Endothelial cell of umbilical vein (primary cell): ENCODE measurements at regions not wholly inside any gene's neighbourhood (a gene's known extent, or its start where the extent isn't known, plus 50 kb on each side); places are given as distances from the start of the nearest gene placed in this dataset.

Source experiments
- BruUV-seq: library from RNA; stranded (reverse); fragments of 400-500 nt; replicated peaks from 2 replicates; lab custom pipeline; 2021; lab: Mats Ljungman, UMichigan
- CTCF ChIA-PET: fragments of 300-600, 350-600 bp; sonication (Branson Sonifier 250); formaldehyde crosslinking; loops from one replicate; lab custom pipeline; 2021; ENCODE audit warnings: antibody characterized with exemption, inconsistent platforms; lab: Charles Lee
- POLR2A ChIA-PET: fragments of 300-600, 350-600 bp; sonication (Branson Sonifier 250); formaldehyde crosslinking; loops from one replicate; lab custom pipeline; 2021; ENCODE audit warnings: antibody characterized with exemption, inconsistent platforms; lab: Charles Lee
- DNase-seq: peaks from one replicate; pipeline ENCODE4 v3.0.0-alpha.2; 2011; ENCODE audit warnings: low read depth, low spot score
- FAIRE-seq: peaks from 2 replicates; lab custom pipeline; 2011; peaks lifted over from hg19 to GRCh38; lab: Jason Lieb, UNC
- H2AFZ ChIP-seq: 2 replicates; pipeline ENCODE4 v1.6.0; 2012; ENCODE audit warnings: low read depth, low read length, control low read depth, inconsistent platforms
- H3K27ac ChIP-seq: 2 replicates; pipeline ENCODE4 v1.5.1; 2011; ENCODE audit warnings: low read depth, mild to moderate bottlenecking, control low read depth, low read length, moderate library complexity; ENCODE audit not compliant: insufficient read depth
- H3K27me3 ChIP-seq, 2 experiments: 2 replicates each; pipeline versions ENCODE4 v1.6.0 to v1.6.1; 2011; ENCODE audit warnings: low read length in 2 of 2, mixed read lengths in 1 of 2; ENCODE audit not compliant: control insufficient read depth in 2 of 2, insufficient read depth in 2 of 2
- H3K36me3 ChIP-seq, 2 experiments: 2 replicates in 1 of 2; 3 replicates in 1 of 2; pipeline ENCODE4 v1.5.1; 2011; ENCODE audit warnings: low read length in 2 of 2, mild to moderate bottlenecking in 1 of 2, moderate library complexity in 1 of 2; ENCODE audit not compliant: control insufficient read depth in 2 of 2, insufficient read depth in 2 of 2; ENCODE audit errors: extremely low read depth in 1 of 2
- H3K4me1 ChIP-seq: 3 replicates; pipeline ENCODE4 v1.5.1; 2011; ENCODE audit warnings: mild to moderate bottlenecking, low read length; ENCODE audit not compliant: control insufficient read depth, insufficient read depth; ENCODE audit errors: extremely low read depth
- H3K4me2 ChIP-seq: 2 replicates; pipeline ENCODE4 v1.6.1; 2011; ENCODE audit warnings: low read length, control low read depth, mixed read lengths; ENCODE audit not compliant: insufficient read depth
- H3K4me3 ChIP-seq, 3 experiments: fragments of 200-600 bp in 1 of 3; sonication (generic), shearing (Covaris generic) in 1 of 3; replicated peaks in 1 of 3; 2 replicates each; pipeline ENCODE4 v1.5.1; 2011 to 2016; ENCODE audit warnings: control low read depth in 3 of 3, low read length in 3 of 3, mild to moderate bottlenecking in 2 of 3, inconsistent platforms in 1 of 3, low read depth in 1 of 3, moderate library complexity in 1 of 3; ENCODE audit not compliant: insufficient read depth in 1 of 3
- H3K79me2 ChIP-seq: 2 replicates; pipeline ENCODE4 v1.6.0; 2012; ENCODE audit warnings: low read length, inconsistent platforms; ENCODE audit not compliant: control insufficient read depth, insufficient read depth
- H3K9ac ChIP-seq: replicated peaks from 2 replicates; pipeline ENCODE3; 2011; ENCODE audit warnings: low read length, control low read depth; ENCODE audit not compliant: insufficient read depth; ENCODE audit errors: extremely low read depth
- H3K9me1 ChIP-seq: replicated peaks from 3 replicates; pipeline ENCODE4 v1.6.0; 2011; ENCODE audit warnings: mild to moderate bottlenecking, low read length; ENCODE audit not compliant: control insufficient read depth, insufficient read depth; ENCODE audit errors: extremely low read depth
- H3K9me3 ChIP-seq: replicated peaks from 2 replicates; pipeline ENCODE4 v1.5.1; 2012; ENCODE audit warnings: low read length, inconsistent platforms; ENCODE audit not compliant: control insufficient read depth, insufficient read depth
- H4K20me1 ChIP-seq: replicated peaks from 2 replicates; pipeline ENCODE3; 2011; ENCODE audit warnings: mild to moderate bottlenecking, low read length; ENCODE audit not compliant: control insufficient read depth, insufficient read depth; ENCODE audit errors: extremely low read depth
- CTCF ChIP-seq, 2 donors: IDR thresholded peaks; 1 replicate in 1 of 2; 2 replicates in 1 of 2; pipeline ENCODE4 v1.5.1; 2011; ENCODE audit warnings: low read length in 2 of 2, mild to moderate bottlenecking in 2 of 2, moderate library complexity in 2 of 2, control low read depth in 1 of 2, inconsistent platforms in 1 of 2, low read depth in 1 of 2; ENCODE audit not compliant: insufficient read depth in 1 of 2; ENCODE audit errors: extremely low read depth in 1 of 2
- EZH2 ChIP-seq: IDR thresholded peaks from 2 replicates; pipeline ENCODE4 v1.6.1; 2012; ENCODE audit warnings: borderline replicate concordance, low read depth, mild to moderate bottlenecking, moderate library complexity, low read length, inconsistent platforms; ENCODE audit not compliant: severe bottlenecking
- FOS ChIP-seq: IDR thresholded peaks from 2 replicates; pipeline ENCODE4 v1.6.1; 2011; ENCODE audit warnings: mild to moderate bottlenecking, low read length, moderate library complexity, borderline replicate concordance; ENCODE audit not compliant: insufficient read depth
- GATA2 ChIP-seq: IDR thresholded peaks from 2 replicates; pipeline ENCODE4 v1.7.0; 2011; ENCODE audit warnings: low read depth, mild to moderate bottlenecking, moderate library complexity, mixed read lengths, low read length; ENCODE audit not compliant: insufficient read length, insufficient read depth
- JUN ChIP-seq: IDR thresholded peaks from 2 replicates; pipeline ENCODE4 v1.6.1; 2011; ENCODE audit warnings: borderline replicate concordance, low read depth; ENCODE audit not compliant: insufficient read length, insufficient read depth
- MAX ChIP-seq: IDR thresholded peaks from 2 replicates; pipeline ENCODE4 v1.6.1; 2011; ENCODE audit not compliant: insufficient read depth, insufficient read length
- MYC ChIP-seq: IDR thresholded peaks from one replicate; pipeline ENCODE4 v1.6.1; 2011; ENCODE audit warnings: mild to moderate bottlenecking, low read depth, low read length
- POLR2A ChIP-seq: IDR thresholded peaks from 2 replicates; pipeline ENCODE4 v1.6.1; 2012; ENCODE audit warnings: low read depth, mild to moderate bottlenecking, control low read depth, low read length
- POLR2AphosphoS5 ChIP-seq: IDR thresholded peaks from 2 replicates; pipeline ENCODE4 v1.6.1; 2012; ENCODE audit warnings: low read depth, mild to moderate bottlenecking, control low read depth, low read length, moderate library complexity; ENCODE audit not compliant: insufficient read depth
- dilution Hi-C: fragments of 300-500 bp; cut with MboI; formaldehyde crosslinking; loops from one replicate; pipeline ENCODE4 v1.15.0; 2019; ENCODE audit warnings: low sequenced_read_pairs; ENCODE audit not compliant: extremely low pct_ligation_motif_present
- intact Hi-C: fragments of 100-400 bp; cut with micrococcal nuclease; formaldehyde crosslinking; loops from one replicate; pipeline ENCODE4 v1.10.0; 2022

GRCh38 chr10:25761937-25762336 lies 172.1 kb upstream of the MYO3A start:
- CTCF ChIA-PET = no interaction called here
- dilution Hi-C loops (no loop called here), intact Hi-C loops (no loop called here)
- BruUV-seq = no TSS peak
- Histone ChIP-seq H3K27ac (no peak overlapping the region), H3K36me3 (no peaks in the 10 kb centered on the region), H3K9me1 (no peaks in the 10 kb centered on the region), H3K4me3 (no peak overlapping the region), H3K9me3 (no peaks in the 10 kb centered on the region), H3K4me2 (no peak overlapping the region), H4K20me1 (no peaks in the 10 kb centered on the region), H3K79me2 (no peaks in the 10 kb centered on the region), H2AFZ (no peak overlapping the region), H3K9ac (no peak overlapping the region), H3K27me3 (no peaks in the 10 kb centered on the region), H3K4me1 (no peaks in the 10 kb centered on the region)
- no peak for DNase-seq
- no peak for TF ChIP-seq MAX
- TF ChIP-seq FOS = no peak
- TF ChIP-seq POLR2A = no peak
- no peak for TF ChIP-seq JUN
- TF ChIP-seq EZH2 = no peak
- no peak for TF ChIP-seq GATA2
- no peak for TF ChIP-seq MYC
- no peak for TF ChIP-seq POLR2AphosphoS5
- no peak for TF ChIP-seq CTCF (IDR thresholded peaks at IDR 0.05; ENCODE audit: extremely low read depth in 1 of 2, insufficient read depth in 1 of 2, low read depth in 1 of 2, low read length in 2 of 2)
- FAIRE-seq = no peak
- POLR2A ChIA-PET = no interaction called here
